Glutamatergic neuron (in vitro differentiated cells): ENCODE measurements at regions not wholly inside any gene's neighbourhood (a gene's known extent, or its start where the extent isn't known, plus 50 kb on each side); places are given as distances from the start of the nearest gene placed in this dataset.

Source experiments
- DNase-seq: peaks from one replicate; pipeline ENCODE4 v3.0.0; 2022
- H3K27ac Mint-ChIP-seq: one replicate; pipeline ENCODE4 v1.8.0; 2020; ENCODE audit warnings: mild to moderate bottlenecking, mixed read lengths, inconsistent platforms; ENCODE audit not compliant: unreplicated experiment
- H3K27me3 Mint-ChIP-seq: one replicate; pipeline ENCODE4 v1.8.0; 2020; ENCODE audit warnings: mild to moderate bottlenecking, moderate library complexity, mixed read lengths, inconsistent platforms; ENCODE audit not compliant: unreplicated experiment
- H3K36me3 Mint-ChIP-seq: one replicate; pipeline ENCODE4 v1.8.0; 2020; ENCODE audit warnings: mild to moderate bottlenecking, mixed read lengths, inconsistent platforms; ENCODE audit not compliant: unreplicated experiment
- H3K4me1 Mint-ChIP-seq: one replicate; pipeline ENCODE4 v1.8.0; 2020; ENCODE audit warnings: mild to moderate bottlenecking, low read depth, mixed read lengths, inconsistent platforms; ENCODE audit not compliant: unreplicated experiment
- H3K4me3 Mint-ChIP-seq: one replicate; pipeline ENCODE4 v1.8.0; 2020; ENCODE audit warnings: mild to moderate bottlenecking, mixed read lengths, inconsistent platforms; ENCODE audit not compliant: unreplicated experiment
- H3K9me3 Mint-ChIP-seq: one replicate; pipeline ENCODE4 v1.8.0; 2020; ENCODE audit warnings: mild to moderate bottlenecking, moderate library complexity, mixed read lengths, inconsistent platforms; ENCODE audit not compliant: unreplicated experiment
- TF ChIP-seq, protein P1 (sequence below): fragments of 200-600 bp; sonication (generic); IDR thresholded peaks from one replicate; pipeline ENCODE4 v1.5.0; 2021; ENCODE audit not compliant: partially characterized antibody, unreplicated experiment

GRCh38 chr3:146783446-146783845 is 178.3 kb upstream of the PLSCR5 start:
- Mint-ChIP-seq H3K4me1 (peaks cover 2% of the 10 kb centered on the region), H3K27me3 (no peaks in the 10 kb centered on the region), H3K9me3 (no peaks in the 10 kb centered on the region), H3K27ac (no peak overlapping the region), H3K4me3 (no peak overlapping the region), H3K36me3 (no peaks in the 10 kb centered on the region)
- TF ChIP-seq, protein P1, sequence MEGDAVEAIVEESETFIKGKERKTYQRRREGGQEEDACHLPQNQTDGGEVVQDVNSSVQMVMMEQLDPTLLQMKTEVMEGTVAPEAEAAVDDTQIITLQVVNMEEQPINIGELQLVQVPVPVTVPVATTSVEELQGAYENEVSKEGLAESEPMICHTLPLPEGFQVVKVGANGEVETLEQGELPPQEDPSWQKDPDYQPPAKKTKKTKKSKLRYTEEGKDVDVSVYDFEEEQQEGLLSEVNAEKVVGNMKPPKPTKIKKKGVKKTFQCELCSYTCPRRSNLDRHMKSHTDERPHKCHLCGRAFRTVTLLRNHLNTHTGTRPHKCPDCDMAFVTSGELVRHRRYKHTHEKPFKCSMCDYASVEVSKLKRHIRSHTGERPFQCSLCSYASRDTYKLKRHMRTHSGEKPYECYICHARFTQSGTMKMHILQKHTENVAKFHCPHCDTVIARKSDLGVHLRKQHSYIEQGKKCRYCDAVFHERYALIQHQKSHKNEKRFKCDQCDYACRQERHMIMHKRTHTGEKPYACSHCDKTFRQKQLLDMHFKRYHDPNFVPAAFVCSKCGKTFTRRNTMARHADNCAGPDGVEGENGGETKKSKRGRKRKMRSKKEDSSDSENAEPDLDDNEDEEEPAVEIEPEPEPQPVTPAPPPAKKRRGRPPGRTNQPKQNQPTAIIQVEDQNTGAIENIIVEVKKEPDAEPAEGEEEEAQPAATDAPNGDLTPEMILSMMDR: no peak
- no peak for DNase-seq

GRCh38 chr3:146781606-146782005 is 176.5 kb upstream of the PLSCR5 start:
- Mint-ChIP-seq H3K27ac (no peak overlapping the region), H3K27me3 (no peaks in the 10 kb centered on the region), H3K9me3 (no peaks in the 10 kb centered on the region), H3K36me3 (no peaks in the 10 kb centered on the region), H3K4me1 (peaks cover 5% of the 10 kb centered on the region), H3K4me3 (no peak overlapping the region)
- no peak for DNase-seq
- TF ChIP-seq, protein P1: no peak

GRCh38 chr3:146781059-146781458 is 175.9 kb upstream of the PLSCR5 start:
- Mint-ChIP-seq H3K27me3 (no peaks in the 10 kb centered on the region), H3K4me1 (peaks cover 5% of the 10 kb centered on the region), H3K4me3 (no peak overlapping the region), H3K27ac (no peak overlapping the region), H3K36me3 (no peaks in the 10 kb centered on the region), H3K9me3 (no peaks in the 10 kb centered on the region)
- TF ChIP-seq, protein P1: no peak
- DNase-seq: no peak

DNA sequence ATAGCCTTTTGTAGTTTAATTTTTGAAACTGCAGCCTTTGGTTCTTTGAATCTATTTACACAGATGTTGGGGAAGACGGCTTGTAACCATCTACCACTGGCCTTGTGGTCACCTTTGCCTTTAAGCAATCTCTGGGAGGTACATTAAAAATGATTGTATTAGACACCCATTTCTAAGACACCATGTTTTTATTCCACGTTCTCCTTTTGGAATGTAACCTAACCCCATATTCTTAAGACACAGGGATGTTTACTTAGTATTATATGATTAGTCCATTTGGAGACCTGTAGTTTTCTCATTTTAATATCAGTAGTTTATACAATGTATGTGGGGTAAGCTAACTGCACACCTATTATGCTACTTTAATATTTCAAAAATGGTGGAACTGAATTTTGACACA is 175.1 kb upstream of the PLSCR5 start:
- no peaks in the 10 kb centered on the region for H3K9me3 Mint-ChIP-seq
- H3K4me3 Mint-ChIP-seq: no peak overlapping the region
- no peaks in the 10 kb centered on the region for H3K27me3 Mint-ChIP-seq
- TF ChIP-seq, protein P1: no peak
- no peaks in the 10 kb centered on the region for H3K36me3 Mint-ChIP-seq
- H3K4me1 Mint-ChIP-seq: peaks cover 5% of the 10 kb centered on the region
- no peak overlapping the region for H3K27ac Mint-ChIP-seq
- no peak for DNase-seq

DNA sequence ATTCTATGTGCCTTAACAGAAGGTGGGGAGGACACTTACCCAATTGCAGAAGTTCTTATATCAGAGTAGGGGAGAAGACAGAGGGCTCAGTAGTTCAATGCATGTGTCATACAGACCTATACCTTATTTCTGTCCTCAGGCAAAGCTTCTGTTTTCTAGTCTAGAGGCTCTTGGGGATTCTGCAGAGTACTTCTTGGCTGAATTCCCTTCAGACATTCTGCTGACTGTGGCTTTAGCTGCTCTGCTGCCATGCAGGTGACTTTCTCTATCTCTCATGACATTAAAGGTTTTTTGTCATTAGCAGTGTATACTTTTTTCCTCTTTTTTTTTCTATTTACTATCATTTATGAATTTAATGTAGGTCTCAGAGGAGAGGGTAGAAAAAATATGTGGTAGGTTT is 172.8 kb upstream of the PLSCR5 start:
- no peaks in the 10 kb centered on the region for H3K27me3 Mint-ChIP-seq

More for the DNA sequence above, 172.8 kb upstream of the PLSCR5 start:
- Mint-ChIP-seq H3K36me3 (peaks cover 6% of the 10 kb centered on the region), H3K27ac (no peak overlapping the region), H3K9me3 (no peaks in the 10 kb centered on the region), H3K4me1 (peaks cover 5% of the 10 kb centered on the region), H3K4me3 (no peak overlapping the region)
- DNase-seq: no peak
- TF ChIP-seq, protein P1: no peak
